Dermis blood vessel endothelial cell (primary cell): ENCODE measurements at regions not wholly inside any gene's neighbourhood (a gene's known extent, or its start where the extent isn't known, plus 50 kb on each side); places are given as distances from the start of the nearest gene placed in this dataset.

Experiments used
- DNase-seq: peaks from one replicate; pipeline ENCODE4 v3.0.0; 2010

GRCh38 chr4:114180481-114180880 is 201.0 kb upstream of the ARSJ start:
- peak; percentile 92 for DNase-seq

- DNase-seq, result no peak
Measured at GRCh38 chr4:114184901-114185300, 205.5 kb upstream of the ARSJ start.

GRCh38 chr4:114187592-114187991 is 208.1 kb upstream of the ARSJ start:
- DNase-seq, result no peak

- no peak for DNase-seq
Measured at GRCh38 chr4:114191496-114191895, 212.0 kb upstream of the ARSJ start.

GRCh38 chr4:114192854-114193253 is 213.4 kb upstream of the ARSJ start:
- DNase-seq, result no peak

- no peak for DNase-seq
Measured at GRCh38 chr4:114193624-114194399, 214.4 kb upstream of the ARSJ start.

- no peak for DNase-seq
Measured at GRCh38 chr4:114196606-114197005, 217.2 kb upstream of the ARSJ start.

- DNase-seq, result no peak
Measured at GRCh38 chr4:114200026-114200425, 220.6 kb upstream of the ARSJ start.

GRCh38 chr4:114205261-114205660 is 225.8 kb upstream of the ARSJ start:
- DNase-seq, result no peak

GRCh38 chr4:114208574-114209151 is 229.2 kb upstream of the ARSJ start:
- DNase-seq, result no peak

GRCh38 chr4:114209584-114209983 is 230.1 kb upstream of the ARSJ start:
- no peak for DNase-seq

GRCh38 chr4:114211556-114211955 is 232.1 kb upstream of the ARSJ start:
- no peak for DNase-seq

- no peak for DNase-seq
Measured at GRCh38 chr4:114217150-114217817, 237.8 kb upstream of the ARSJ start.

- no peak for DNase-seq
Measured at GRCh38 chr4:114223580-114223979, 244.1 kb upstream of the ARSJ start.

- DNase-seq, result no peak
Measured at GRCh38 chr4:114225436-114225835, 246.0 kb upstream of the ARSJ start.

- no peak for DNase-seq
Measured at GRCh38 chr4:114226179-114226578, 246.7 kb upstream of the ARSJ start.

GRCh38 chr4:114226968-114227760 is 247.7 kb upstream of the ARSJ start:
- DNase-seq, result no peak

- no peak for DNase-seq
Measured at GRCh38 chr4:114229706-114230105, 250.3 kb upstream of the ARSJ start.

GRCh38 chr4:114236171-114236769 is 256.8 kb upstream of the ARSJ start:
- no peak for DNase-seq

- no peak for DNase-seq
Measured at GRCh38 chr4:114237997-114238396, 258.6 kb upstream of the ARSJ start.

- DNase-seq, result no peak
Measured at GRCh38 chr4:114249561-114249960, 270.1 kb upstream of the ARSJ start.

GRCh38 chr4:114249976-114250375 is 270.5 kb upstream of the ARSJ start:
- no peak for DNase-seq

- no peak for DNase-seq
Measured at GRCh38 chr4:114250439-114250891, 271.0 kb upstream of the ARSJ start.
